Right cardiac atrium (tissue), 5 donors: ENCODE measurements at regions not wholly inside any gene's neighbourhood (a gene's known extent, or its start where the extent isn't known, plus 50 kb on each side); places are given as distances from the start of the nearest gene placed in this dataset.
"Not testable (repeated sequence)": the region's sequence is repeated elsewhere in the genome, so short reads cannot be mapped to it uniquely, and the experiment has no call there.

Experiments used
- ATAC-seq, 2 donors: fragments of 200-7000 bp; cut with Tn5 transposase; one replicate each; pipeline versions ENCODE4 v1.8.0 to v1.9.1; 2020; ENCODE audit warnings: moderate library complexity in 2 of 2, mild to moderate bottlenecking in 1 of 2
- DNase-seq, 3 donors: peaks; one replicate each; pipeline ENCODE4 v3.0.0-alpha.2; 2020
- H3K27ac ChIP-seq: one replicate; pipeline ENCODE4 v1.5.1; 2013; ENCODE audit warnings: mild to moderate bottlenecking, low read length, control low read depth, moderate library complexity
- H3K27me3 ChIP-seq: one replicate; pipeline ENCODE4 v1.6.1; 2013; ENCODE audit not compliant: control insufficient read depth, insufficient read depth
- H3K4me1 ChIP-seq: one replicate; pipeline ENCODE4 v1.6.1; 2013; ENCODE audit warnings: low read length; ENCODE audit not compliant: control insufficient read depth, insufficient read depth
- H3K4me3 ChIP-seq: one replicate; pipeline ENCODE4 v1.5.1; 2013; ENCODE audit warnings: low read length, control low read depth
- H3K9me3 ChIP-seq: one replicate; pipeline ENCODE4 v1.6.1; 2013; ENCODE audit warnings: low read length; ENCODE audit not compliant: control insufficient read depth
- WGBS: extraction: QIAGEN DNeasy Blood & Tissue Kit; methylation state at CpG from one replicate; pipeline ENCODE4 v1.1.7; 2013; 5-methylcytosine and 5-hydroxymethylcytosine counted together
- intact Hi-C, 4 donors: fragments of 100-400 bp; cut with DNase I; formaldehyde crosslinking; loops; one replicate each; pipeline versions ENCODE4 v1.11.0 to v1.14.0; 2022 to 2023
- donor health status: healthy with polysubstance abuse.
- donor health status: DM: no; HTN: yes; CAD: no.
- donor health status: DM: no; HTN: no; CAD: no.
- donor health status: DM: no; HTN: yes; CAD: no; lungs with severe emphysema.
- donor health status: DM: yes; HTN: yes; CAD: no.

DNA sequence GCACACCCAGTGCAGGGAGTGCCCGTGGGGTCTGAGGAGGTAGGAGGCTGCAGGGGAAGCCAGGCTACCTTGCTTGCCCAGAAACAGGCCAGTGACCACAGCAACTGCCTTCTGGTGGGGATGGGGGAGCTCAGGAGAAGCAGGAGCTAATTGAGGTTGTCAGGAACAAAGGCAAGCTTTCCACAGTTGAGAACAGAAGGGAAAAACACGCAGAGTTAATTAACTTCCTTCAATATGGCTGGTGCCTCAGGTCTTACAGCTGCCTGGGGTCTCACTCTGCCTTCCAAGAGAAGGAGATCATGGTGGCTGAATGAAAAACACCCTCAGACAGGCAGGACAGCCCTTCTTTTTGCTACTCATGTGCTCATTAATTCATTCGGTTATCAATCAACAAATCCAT lies 127.9 kb upstream of the SYT13 start:
- ATAC-seq = no peak
- Histone ChIP-seq H3K4me1 (no peaks in the 10 kb centered on the region), H3K27me3 (no peaks in the 10 kb centered on the region), H3K9me3 (no peaks in the 10 kb centered on the region), H3K27ac (no peak overlapping the region), H3K4me3 (no peak overlapping the region)
- intact Hi-C loops = no loop called here
- 67% methylated on average over 3 of the region's 3 CpGs for WGBS
- DNase-seq = no peak

DNA sequence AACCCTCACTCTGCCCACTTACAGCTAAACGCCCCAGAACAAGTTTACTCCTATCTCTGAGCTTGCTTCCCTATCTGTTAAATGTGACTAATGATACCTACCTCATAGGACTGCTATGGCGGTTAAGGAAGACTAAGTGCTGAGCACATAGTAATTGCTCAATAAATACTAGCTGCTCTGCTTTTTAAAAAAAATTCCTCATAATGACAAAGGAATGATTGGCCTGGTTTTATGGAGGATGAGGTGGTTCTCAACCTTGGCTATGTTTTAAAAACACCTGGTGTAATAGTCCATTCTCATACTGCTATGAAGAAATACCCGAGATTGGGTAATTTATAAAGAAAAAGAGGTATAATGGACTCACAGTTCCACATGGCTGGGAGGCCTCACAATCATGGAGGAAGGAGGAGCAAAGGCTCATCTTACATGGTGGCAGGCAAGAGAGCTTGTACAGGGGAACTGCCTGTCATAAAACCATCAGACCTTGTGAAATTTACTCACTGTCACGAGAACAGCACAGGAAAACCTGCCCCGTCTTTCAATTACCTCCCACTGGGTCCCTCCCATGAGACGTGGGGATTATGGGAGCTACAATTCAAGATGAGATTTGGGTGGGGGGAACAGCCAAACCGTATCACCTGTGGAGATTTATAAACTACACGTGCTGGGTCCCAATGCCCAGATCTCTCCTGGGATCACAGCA lies 127.2 kb upstream of the SYT13 start:
- 80% methylated on average over 8 of the region's 8 CpGs for WGBS
- no peaks in the 10 kb centered on the region for H3K27me3 ChIP-seq
- no peaks in the 10 kb centered on the region for H3K9me3 ChIP-seq
- no peak overlapping the region for H3K27ac ChIP-seq
- intact Hi-C loops = no loop called here
- ATAC-seq (no peak), DNase-seq (no peak)
- H3K4me1 ChIP-seq = no peaks in the 10 kb centered on the region
- H3K4me3 ChIP-seq = no peak overlapping the region

DNA sequence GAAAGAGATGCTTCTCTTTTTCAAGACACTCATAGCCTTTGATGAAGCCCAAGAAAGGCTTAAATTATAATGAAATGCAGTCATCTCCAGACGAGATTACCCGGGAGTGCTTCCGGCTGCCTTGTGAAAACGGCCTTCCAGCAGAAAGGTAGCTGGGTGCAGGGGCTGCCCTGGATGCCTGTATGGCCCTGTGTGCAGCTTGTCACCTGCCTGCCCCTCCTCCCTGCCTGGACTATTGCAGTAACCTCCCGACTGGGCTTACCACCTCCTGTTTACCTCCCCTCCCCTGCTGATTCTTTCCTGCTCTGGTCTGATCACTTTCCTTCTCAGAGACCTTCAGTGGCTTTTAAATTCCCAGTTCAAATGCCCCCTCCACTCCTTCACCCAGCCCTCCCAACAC lies 126.4 kb upstream of the SYT13 start:
- H3K4me3 ChIP-seq = no peak overlapping the region
- intact Hi-C loops = no loop called here
- H3K9me3 ChIP-seq = no peaks in the 10 kb centered on the region
- DNase-seq (no peak), ATAC-seq (no peak)
- H3K27ac ChIP-seq = no peak overlapping the region
- WGBS = 39% methylated on average over 5 of the region's 5 CpGs
- no peaks in the 10 kb centered on the region for H3K4me1 ChIP-seq
- no peaks in the 10 kb centered on the region for H3K27me3 ChIP-seq

DNA sequence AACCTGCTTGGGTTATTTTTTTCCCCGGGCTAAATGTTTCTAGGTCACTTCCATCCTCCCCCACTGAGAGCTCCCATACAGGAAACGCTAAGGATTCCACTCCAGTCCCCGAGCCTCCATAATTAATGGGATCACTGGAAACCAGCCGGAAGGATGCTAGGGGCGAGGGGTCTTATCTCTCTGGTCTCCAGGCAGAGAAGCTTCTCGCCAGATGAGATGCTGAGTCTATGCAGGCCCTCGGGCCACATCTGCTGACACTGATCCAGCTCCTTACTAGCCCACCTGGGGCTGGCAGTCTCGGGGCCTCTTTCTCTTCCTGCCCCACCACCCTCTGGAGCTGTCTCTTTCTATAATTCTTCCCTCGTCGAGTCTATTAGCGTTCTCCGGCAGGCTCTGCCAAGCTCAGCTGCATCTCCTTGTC lies 125.9 kb upstream of the SYT13 start:
- 34% methylated on average over 12 of the region's 12 CpGs for WGBS
- H3K27me3 ChIP-seq = no peaks in the 10 kb centered on the region
- DNase-seq = no peak

DNA sequence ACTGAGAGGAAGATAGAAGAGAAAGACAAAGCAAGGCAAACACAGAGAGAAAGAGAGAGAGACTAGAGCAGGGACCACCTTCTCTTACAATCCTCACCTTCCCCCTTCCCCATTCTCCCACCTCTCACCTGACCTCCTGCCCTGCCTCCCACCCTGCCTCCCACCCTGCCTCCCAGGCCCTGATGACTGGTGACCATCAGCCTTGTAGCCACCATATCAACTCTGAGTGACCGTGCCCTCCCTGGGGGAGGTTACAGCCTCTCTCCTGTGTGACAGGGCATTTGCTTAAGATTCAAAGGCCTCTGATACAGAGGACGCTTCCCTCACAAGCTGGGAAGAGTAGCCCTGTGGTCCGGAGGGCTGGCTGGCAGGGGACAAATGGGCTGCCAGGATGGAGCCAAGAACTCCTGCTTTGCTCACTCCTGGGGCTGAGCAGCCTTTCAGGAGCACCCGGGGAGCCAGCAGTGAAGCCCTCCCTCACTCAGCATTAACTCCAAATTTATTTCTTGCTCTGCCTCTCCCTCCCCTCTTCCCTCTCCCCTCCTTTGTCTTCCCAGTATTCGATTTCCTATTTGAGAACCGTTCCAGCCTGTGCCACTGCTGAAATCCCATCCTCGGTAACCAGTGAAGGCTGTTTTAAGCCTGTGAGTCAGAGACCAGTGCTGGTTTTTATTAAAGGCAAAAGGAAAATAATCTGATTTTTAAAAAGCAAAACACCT lies 125.2 kb upstream of the SYT13 start:
- Histone ChIP-seq H3K9me3 (no peaks in the 10 kb centered on the region), H3K4me3 (no peak overlapping the region), H3K4me1 (no peaks in the 10 kb centered on the region), H3K27ac (no peak overlapping the region), H3K27me3 (no peaks in the 10 kb centered on the region)
- intact Hi-C loops = no loop called here
- ATAC-seq = no peak
- 39% methylated on average over 7 of the region's 7 CpGs for WGBS
- DNase-seq = no peak

More for the DNA sequence above, 125.9 kb upstream of the SYT13 start:
- H3K4me3 ChIP-seq = no peak overlapping the region
- H3K4me1 ChIP-seq = no peaks in the 10 kb centered on the region
- intact Hi-C loops = no loop called here
- H3K27ac ChIP-seq = no peak overlapping the region
- no peak for ATAC-seq
- H3K9me3 ChIP-seq = no peaks in the 10 kb centered on the region

DNA sequence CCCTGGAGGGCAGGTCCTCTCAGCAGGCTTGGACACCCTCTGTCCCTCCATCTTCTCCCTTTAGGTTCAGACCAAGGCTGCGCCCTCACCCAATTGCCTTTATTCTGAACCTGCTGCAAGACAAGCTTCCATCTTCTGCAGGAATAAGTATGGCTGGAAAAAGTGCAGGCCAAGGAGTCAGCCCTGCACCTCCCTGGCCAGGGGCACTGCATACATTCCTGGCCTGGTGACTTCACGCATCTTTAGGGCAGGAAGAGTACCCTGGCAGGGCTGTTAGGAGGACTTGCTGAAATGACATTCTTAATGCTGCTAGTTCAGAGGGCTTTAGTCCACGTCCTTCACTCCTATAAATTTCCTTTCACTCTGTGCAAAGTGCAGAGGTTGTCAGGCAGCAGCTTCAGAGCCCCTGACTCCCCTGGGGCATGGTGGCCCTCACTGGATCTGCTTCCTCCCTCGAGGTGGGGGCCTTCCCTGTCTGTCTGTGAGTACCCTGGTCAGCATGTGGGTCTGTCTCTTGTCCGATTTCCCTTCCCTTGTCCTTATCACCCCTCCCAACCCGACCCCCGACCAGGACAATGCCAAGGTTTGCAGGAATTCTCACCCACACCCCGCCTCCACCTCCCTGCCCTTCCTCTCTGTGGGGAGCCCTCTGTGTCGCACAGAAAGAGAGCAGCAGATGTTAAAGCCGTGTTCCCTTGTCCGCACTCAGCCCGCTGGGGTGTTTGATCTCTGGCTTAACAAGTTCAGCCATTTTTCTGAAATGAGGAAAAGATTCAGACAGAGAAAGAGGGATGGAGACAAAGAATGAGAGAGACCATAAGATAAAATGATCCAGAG lies 124.5 kb upstream of the SYT13 start:
- no peak overlapping the region for H3K27ac ChIP-seq
- H3K9me3 ChIP-seq = no peaks in the 10 kb centered on the region
- 55% methylated on average over 12 of the region's 12 CpGs for WGBS
- no peak overlapping the region for H3K4me3 ChIP-seq
- no peaks in the 10 kb centered on the region for H3K4me1 ChIP-seq
- intact Hi-C loops = no loop called here
- DNase-seq = no peak
- ATAC-seq = no peak
- no peaks in the 10 kb centered on the region for H3K27me3 ChIP-seq

DNA sequence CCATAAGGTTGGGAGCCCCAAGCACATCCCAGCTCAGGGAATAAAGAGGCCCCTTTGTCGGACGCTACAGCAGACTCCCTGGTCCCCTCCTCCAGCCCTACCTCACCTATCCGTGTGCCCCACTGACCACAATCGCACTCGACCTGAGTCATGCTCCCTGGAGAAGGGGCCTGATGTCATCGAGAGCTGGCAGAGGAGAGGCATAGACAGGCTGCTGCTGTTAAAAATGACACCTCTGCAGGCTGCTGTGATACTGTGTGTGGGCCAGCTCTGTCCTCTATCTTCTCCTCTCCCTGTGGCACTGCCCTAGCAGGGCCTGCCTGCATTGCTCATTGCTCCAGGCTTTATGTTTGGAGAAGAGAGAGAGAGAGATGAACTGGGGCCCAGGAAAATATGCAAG lies 123.4 kb upstream of the SYT13 start:
- 59% methylated on average over 6 of the region's 6 CpGs for WGBS
- intact Hi-C loops = loop anchor here in 1 of 4 donors (10.0 kb wide), 1 partner anchor 365 kb away; no protein-coding TSS in a partner anchor
- Histone ChIP-seq H3K27ac (no peak overlapping the region), H3K27me3 (no peaks in the 10 kb centered on the region), H3K4me1 (no peaks in the 10 kb centered on the region), H3K9me3 (no peaks in the 10 kb centered on the region), H3K4me3 (no peak overlapping the region)
- ATAC-seq (no peak), DNase-seq (no peak)

DNA sequence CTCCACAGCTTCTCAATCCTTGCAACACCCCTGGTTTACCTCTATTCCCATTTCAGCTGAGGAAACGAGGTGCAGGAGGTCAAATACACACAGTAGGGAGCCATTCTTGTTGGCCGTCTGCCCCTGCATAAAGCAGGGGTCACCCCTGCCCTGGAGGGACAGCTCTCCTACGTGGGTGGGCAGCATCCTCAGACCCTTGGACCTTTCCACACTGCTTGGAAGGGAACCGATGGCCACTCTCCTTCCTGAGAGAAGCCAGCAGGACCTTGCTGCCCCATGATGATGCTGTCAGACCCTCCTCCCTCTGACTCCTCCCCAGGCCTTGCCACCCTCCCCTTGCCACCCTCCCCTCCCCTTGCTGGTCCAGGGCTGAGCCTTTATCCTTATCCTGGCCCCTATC lies 121.1 kb upstream of the SYT13 start:
- ATAC-seq = no peak
- H3K27me3 ChIP-seq = no peaks in the 10 kb centered on the region
- 60% methylated on average over 4 of the region's 4 CpGs for WGBS
- no peaks in the 10 kb centered on the region for H3K9me3 ChIP-seq
- no peak overlapping the region for H3K4me3 ChIP-seq
- no peak for DNase-seq
- H3K27ac ChIP-seq = no peak overlapping the region
- intact Hi-C loops = loop anchor here in 1 of 4 donors (10.0 kb wide), 1 partner anchor 368 kb away; no protein-coding TSS in a partner anchor
- H3K4me1 ChIP-seq = no peaks in the 10 kb centered on the region

DNA sequence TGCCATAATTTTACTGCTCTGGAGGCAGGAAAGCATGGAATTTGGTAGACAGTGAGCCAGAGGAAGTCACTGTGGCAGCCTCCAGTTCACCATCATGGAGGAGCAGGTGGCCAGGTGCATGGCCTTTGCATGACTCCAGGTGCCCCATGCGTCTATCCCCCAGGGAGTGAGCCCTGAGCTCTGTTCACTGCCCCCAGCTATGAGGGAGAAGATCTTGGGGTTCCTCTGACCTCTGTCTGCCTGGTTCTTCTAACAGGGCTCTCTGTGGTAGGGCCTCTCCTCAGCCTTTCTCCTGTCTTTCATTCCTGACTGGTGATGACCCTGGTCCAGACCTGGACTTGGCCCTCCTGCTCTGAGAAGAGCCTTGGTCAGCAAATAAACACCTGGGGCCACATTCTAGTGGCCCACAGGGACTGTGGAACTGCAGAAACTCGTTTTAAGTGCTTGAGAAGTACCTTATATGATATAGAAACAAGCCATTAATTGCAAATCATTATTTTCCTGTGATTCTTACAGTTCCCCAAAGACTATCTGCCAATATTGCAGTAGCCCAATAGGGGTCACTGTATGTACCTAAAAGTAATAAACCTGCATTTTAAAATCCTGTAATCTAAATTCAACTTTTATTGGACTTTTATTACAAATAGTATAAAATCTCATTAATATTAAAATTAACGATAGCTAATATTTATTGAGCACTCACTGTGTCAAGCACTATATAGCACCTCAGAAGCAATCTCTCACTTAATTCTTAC lies 120.0 kb upstream of the SYT13 start:
- Histone ChIP-seq H3K4me1 (no peaks in the 10 kb centered on the region), H3K4me3 (no peak overlapping the region), H3K9me3 (no peaks in the 10 kb centered on the region), H3K27me3 (no peaks in the 10 kb centered on the region), H3K27ac (no peak overlapping the region)
- DNase-seq = no peak
- peak in 1 of 2 donors; percentile 14 for ATAC-seq
- 58% methylated on average over 3 of the region's 3 CpGs for WGBS
- intact Hi-C loops = loop anchor here in 1 of 4 donors (10.0 kb wide), 1 partner anchor 369 kb away; no protein-coding TSS in a partner anchor

DNA sequence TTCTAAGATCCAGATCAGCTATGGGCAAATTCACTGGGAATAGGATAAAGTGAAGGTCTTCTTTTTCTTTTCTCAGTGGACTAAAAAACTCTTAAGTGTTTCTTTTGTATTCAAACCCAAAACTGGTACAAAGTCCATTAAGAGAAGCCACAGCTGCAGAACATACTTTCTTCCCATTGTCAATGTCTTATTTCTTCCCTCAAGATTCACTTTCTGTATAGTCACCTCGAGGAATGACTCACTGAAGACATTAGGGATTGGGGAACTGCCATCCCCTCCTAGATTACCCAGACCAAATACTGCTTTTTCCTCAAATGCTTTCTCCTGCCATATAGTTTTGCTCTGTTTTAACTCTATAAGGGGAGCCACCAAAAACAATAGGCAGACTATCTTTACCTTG lies 117.4 kb upstream of the SYT13 start:
- 34% methylated on average over 1 of the region's 1 CpG for WGBS

More for the DNA sequence above, 117.4 kb upstream of the SYT13 start:
- not testable (repeated sequence) for H3K4me1 ChIP-seq, DNase-seq, H3K9me3 ChIP-seq, ATAC-seq, H3K27ac ChIP-seq, H3K4me3 ChIP-seq, H3K27me3 ChIP-seq
- intact Hi-C loops = loop anchor here in 1 of 4 donors (10.0 kb wide), 1 partner anchor 371 kb away; no protein-coding TSS in a partner anchor
